GM23338 (cell line): ENCODE measurements at regions not wholly inside any gene's neighbourhood (a gene's known extent, or its start where the extent isn't known, plus 50 kb on each side); places are given as distances from the start of the nearest gene placed in this dataset.

Source experiments
- CREB1 ChIP-seq: fragments of 250-450 bp; sonication (Bioruptor Pico); IDR thresholded peaks from 2 replicates; pipeline ENCODE4 v1.5.0; 2020; ENCODE audit warnings: low read depth, mild to moderate bottlenecking, moderate library complexity
- EZH2 ChIP-seq: fragments of 200-600 bp; sonication (generic); IDR thresholded peaks from one replicate; pipeline ENCODE4 v1.8.0; 2017; ENCODE audit warnings: antibody characterized with exemption, mild to moderate bottlenecking, low read depth; ENCODE audit not compliant: unreplicated experiment
- EZH2phosphoT487 ChIP-seq: fragments of 200-600 bp; sonication (generic); IDR thresholded peaks from one replicate; pipeline ENCODE4 v1.8.1; 2018; ENCODE audit warnings: antibody characterized with exemption; ENCODE audit not compliant: unreplicated experiment
- JUNB ChIP-seq: IDR thresholded peaks from one replicate; pipeline ENCODE4 v1.6.1; 2016; ENCODE audit warnings: antibody characterized with exemption; ENCODE audit not compliant: unreplicated experiment
- NANOG ChIP-seq: IDR thresholded peaks from 2 replicates; pipeline ENCODE4 v1.6.1; 2016; ENCODE audit warnings: antibody characterized with exemption, borderline replicate concordance
- POLR2AphosphoS5 ChIP-seq: IDR thresholded peaks from 2 replicates; pipeline ENCODE4 v1.6.1; 2016; ENCODE audit warnings: antibody characterized with exemption, low read depth
- STAT1 ChIP-seq: IDR thresholded peaks from one replicate; pipeline ENCODE4 v1.6.1; 2016; ENCODE audit warnings: antibody characterized with exemption; ENCODE audit not compliant: unreplicated experiment
- ZNF114 ChIP-seq: fragments of 250-450 bp; sonication (Bioruptor Pico); IDR thresholded peaks from 2 replicates; pipeline ENCODE4 v1.5.0; 2020; ENCODE audit warnings: mild to moderate bottlenecking, moderate library complexity
- ZNF331 ChIP-seq: fragments of 250-450 bp; sonication (Bioruptor Pico); IDR thresholded peaks from 2 replicates; pipeline ENCODE4 v1.5.0; 2020; ENCODE audit warnings: low read depth, mild to moderate bottlenecking, moderate library complexity
- TF ChIP-seq, protein P1 (sequence below): IDR thresholded peaks from one replicate; pipeline ENCODE4 v1.6.1; 2018; ENCODE audit warnings: antibody characterized with exemption; ENCODE audit not compliant: unreplicated experiment
- TF ChIP-seq, protein P2 (sequence below), 2 experiments: fragments of 200-600 bp in 1 of 2; sonication (generic) in 1 of 2; conservative IDR thresholded peaks; 2 replicates each; pipeline versions ENCODE4 v1.5.1 to v1.6.1; 2016 to 2017; ENCODE audit warnings: antibody characterized with exemption in 2 of 2, low read depth in 2 of 2, mild to moderate bottlenecking in 2 of 2, moderate library complexity in 1 of 2
- TF ChIP-seq, protein P3 (sequence below): fragments of 250-450 bp; sonication (Bioruptor Pico); IDR thresholded peaks from 2 replicates; pipeline ENCODE4 v1.5.0; 2020; ENCODE audit warnings: mild to moderate bottlenecking, moderate library complexity
- TF ChIP-seq, protein P4 (sequence below): IDR thresholded peaks from 2 replicates; pipeline ENCODE4 v1.6.1; 2016; ENCODE audit warnings: antibody characterized with exemption

DNA sequence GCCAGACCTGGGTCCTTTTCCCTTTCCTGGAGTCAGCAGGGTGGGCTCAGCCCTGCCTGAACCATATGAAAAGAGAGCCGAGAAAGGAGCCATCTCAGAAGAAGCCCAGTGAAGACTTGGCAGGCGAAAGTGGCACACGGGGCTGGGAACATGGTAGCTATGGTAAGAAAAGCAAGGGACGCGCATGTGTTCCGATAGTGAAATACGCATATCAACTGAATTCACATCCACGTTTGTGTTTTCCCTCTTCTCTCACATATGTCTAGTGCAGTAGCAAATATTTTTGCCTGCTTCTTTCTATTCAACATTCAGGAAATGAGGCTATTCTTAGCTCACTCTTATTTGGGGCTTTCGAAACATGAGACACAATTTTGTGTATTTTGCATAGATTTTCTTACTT lies 54.1 kb upstream of the PEG3 start:
- TF ChIP-seq, protein P1, sequence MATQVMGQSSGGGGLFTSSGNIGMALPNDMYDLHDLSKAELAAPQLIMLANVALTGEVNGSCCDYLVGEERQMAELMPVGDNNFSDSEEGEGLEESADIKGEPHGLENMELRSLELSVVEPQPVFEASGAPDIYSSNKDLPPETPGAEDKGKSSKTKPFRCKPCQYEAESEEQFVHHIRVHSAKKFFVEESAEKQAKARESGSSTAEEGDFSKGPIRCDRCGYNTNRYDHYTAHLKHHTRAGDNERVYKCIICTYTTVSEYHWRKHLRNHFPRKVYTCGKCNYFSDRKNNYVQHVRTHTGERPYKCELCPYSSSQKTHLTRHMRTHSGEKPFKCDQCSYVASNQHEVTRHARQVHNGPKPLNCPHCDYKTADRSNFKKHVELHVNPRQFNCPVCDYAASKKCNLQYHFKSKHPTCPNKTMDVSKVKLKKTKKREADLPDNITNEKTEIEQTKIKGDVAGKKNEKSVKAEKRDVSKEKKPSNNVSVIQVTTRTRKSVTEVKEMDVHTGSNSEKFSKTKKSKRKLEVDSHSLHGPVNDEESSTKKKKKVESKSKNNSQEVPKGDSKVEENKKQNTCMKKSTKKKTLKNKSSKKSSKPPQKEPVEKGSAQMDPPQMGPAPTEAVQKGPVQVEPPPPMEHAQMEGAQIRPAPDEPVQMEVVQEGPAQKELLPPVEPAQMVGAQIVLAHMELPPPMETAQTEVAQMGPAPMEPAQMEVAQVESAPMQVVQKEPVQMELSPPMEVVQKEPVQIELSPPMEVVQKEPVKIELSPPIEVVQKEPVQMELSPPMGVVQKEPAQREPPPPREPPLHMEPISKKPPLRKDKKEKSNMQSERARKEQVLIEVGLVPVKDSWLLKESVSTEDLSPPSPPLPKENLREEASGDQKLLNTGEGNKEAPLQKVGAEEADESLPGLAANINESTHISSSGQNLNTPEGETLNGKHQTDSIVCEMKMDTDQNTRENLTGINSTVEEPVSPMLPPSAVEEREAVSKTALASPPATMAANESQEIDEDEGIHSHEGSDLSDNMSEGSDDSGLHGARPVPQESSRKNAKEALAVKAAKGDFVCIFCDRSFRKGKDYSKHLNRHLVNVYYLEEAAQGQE = no peak
- TF ChIP-seq, protein P2, sequence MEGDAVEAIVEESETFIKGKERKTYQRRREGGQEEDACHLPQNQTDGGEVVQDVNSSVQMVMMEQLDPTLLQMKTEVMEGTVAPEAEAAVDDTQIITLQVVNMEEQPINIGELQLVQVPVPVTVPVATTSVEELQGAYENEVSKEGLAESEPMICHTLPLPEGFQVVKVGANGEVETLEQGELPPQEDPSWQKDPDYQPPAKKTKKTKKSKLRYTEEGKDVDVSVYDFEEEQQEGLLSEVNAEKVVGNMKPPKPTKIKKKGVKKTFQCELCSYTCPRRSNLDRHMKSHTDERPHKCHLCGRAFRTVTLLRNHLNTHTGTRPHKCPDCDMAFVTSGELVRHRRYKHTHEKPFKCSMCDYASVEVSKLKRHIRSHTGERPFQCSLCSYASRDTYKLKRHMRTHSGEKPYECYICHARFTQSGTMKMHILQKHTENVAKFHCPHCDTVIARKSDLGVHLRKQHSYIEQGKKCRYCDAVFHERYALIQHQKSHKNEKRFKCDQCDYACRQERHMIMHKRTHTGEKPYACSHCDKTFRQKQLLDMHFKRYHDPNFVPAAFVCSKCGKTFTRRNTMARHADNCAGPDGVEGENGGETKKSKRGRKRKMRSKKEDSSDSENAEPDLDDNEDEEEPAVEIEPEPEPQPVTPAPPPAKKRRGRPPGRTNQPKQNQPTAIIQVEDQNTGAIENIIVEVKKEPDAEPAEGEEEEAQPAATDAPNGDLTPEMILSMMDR (conservative IDR thresholded peaks at IDR 0.05; ENCODE audit: low read depth in 2 of 2) = no peak
- TF ChIP-seq EZH2 = no peak
- no peak for TF ChIP-seq POLR2AphosphoS5
- no peak for TF ChIP-seq ZNF114 (CRISPR knock-in tag)
- TF ChIP-seq JUNB = no peak
- TF ChIP-seq, protein P3, sequence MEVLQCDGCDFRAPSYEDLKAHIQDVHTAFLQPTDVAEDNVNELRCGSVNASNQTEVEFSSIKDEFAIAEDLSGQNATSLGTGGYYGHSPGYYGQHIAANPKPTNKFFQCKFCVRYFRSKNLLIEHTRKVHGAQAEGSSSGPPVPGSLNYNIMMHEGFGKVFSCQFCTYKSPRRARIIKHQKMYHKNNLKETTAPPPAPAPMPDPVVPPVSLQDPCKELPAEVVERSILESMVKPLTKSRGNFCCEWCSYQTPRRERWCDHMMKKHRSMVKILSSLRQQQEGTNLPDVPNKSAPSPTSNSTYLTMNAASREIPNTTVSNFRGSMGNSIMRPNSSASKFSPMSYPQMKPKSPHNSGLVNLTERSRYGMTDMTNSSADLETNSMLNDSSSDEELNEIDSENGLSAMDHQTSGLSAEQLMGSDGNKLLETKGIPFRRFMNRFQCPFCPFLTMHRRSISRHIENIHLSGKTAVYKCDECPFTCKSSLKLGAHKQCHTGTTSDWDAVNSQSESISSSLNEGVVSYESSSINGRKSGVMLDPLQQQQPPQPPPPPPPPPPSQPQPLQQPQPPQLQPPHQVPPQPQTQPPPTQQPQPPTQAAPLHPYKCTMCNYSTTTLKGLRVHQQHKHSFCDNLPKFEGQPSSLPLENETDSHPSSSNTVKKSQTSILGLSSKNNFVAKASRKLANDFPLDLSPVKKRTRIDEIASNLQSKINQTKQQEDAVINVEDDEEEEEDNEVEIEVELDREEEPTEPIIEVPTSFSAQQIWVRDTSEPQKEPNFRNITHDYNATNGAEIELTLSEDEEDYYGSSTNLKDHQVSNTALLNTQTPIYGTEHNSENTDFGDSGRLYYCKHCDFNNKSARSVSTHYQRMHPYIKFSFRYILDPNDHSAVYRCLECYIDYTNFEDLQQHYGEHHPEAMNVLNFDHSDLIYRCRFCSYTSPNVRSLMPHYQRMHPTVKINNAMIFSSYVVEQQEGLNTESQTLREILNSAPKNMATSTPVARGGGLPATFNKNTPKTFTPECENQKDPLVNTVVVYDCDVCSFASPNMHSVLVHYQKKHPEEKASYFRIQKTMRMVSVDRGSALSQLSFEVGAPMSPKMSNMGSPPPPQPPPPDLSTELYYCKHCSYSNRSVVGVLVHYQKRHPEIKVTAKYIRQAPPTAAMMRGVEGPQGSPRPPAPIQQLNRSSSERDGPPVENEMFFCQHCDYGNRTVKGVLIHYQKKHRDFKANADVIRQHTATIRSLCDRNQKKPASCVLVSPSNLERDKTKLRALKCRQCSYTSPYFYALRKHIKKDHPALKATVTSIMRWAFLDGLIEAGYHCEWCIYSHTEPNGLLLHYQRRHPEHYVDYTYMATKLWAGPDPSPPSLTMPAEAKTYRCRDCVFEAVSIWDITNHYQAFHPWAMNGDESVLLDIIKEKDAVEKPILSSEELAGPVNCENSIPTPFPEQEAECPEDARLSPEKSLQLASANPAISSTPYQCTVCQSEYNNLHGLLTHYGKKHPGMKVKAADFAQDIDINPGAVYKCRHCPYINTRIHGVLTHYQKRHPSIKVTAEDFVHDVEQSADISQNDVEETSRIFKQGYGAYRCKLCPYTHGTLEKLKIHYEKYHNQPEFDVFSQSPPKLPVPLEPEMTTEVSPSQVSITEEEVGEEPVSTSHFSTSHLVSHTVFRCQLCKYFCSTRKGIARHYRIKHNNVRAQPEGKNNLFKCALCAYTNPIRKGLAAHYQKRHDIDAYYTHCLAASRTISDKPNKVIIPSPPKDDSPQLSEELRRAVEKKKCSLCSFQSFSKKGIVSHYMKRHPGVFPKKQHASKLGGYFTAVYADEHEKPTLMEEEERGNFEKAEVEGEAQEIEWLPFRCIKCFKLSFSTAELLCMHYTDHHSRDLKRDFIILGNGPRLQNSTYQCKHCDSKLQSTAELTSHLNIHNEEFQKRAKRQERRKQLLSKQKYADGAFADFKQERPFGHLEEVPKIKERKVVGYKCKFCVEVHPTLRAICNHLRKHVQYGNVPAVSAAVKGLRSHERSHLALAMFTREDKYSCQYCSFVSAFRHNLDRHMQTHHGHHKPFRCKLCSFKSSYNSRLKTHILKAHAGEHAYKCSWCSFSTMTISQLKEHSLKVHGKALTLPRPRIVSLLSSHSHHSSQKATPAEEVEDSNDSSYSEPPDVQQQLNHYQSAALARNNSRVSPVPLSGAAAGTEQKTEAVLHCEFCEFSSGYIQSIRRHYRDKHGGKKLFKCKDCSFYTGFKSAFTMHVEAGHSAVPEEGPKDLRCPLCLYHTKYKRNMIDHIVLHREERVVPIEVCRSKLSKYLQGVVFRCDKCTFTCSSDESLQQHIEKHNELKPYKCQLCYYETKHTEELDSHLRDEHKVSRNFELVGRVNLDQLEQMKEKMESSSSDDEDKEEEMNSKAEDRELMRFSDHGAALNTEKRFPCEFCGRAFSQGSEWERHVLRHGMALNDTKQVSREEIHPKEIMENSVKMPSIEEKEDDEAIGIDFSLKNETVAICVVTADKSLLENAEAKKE (CRISPR knock-in tag) = no peak
- no peak for TF ChIP-seq EZH2phosphoT487
- TF ChIP-seq, protein P4, sequence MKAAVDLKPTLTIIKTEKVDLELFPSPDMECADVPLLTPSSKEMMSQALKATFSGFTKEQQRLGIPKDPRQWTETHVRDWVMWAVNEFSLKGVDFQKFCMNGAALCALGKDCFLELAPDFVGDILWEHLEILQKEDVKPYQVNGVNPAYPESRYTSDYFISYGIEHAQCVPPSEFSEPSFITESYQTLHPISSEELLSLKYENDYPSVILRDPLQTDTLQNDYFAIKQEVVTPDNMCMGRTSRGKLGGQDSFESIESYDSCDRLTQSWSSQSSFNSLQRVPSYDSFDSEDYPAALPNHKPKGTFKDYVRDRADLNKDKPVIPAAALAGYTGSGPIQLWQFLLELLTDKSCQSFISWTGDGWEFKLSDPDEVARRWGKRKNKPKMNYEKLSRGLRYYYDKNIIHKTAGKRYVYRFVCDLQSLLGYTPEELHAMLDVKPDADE = no peak
- no peak for TF ChIP-seq CREB1 (CRISPR knock-in tag)
- TF ChIP-seq STAT1 = no peak
- no peak for TF ChIP-seq ZNF331
- no peak for TF ChIP-seq NANOG
